Prostate gland (tissue), 2 donors: ENCODE measurements at regions not wholly inside any gene's neighbourhood (a gene's known extent, or its start where the extent isn't known, plus 50 kb on each side); places are given as distances from the start of the nearest gene placed in this dataset.

Experiments used
- DNase-seq: peaks from one replicate; pipeline ENCODE4 v3.0.0-alpha.2; 2019; ENCODE audit warnings: low spot score
- H3K27ac ChIP-seq, 2 donors: fragments of 200-600 bp; sonication (generic); 2 replicates each; pipeline ENCODE4 v1.5.1; 2017 to 2019
- H3K27me3 ChIP-seq: fragments of 200-600 bp; sonication (generic); replicated peaks from 2 replicates; pipeline ENCODE4 v1.5.1; 2019; ENCODE audit not compliant: insufficient read depth
- H3K36me3 ChIP-seq, 2 donors: fragments of 200-600 bp; sonication (generic); 1 replicate in 1 of 2; 2 replicates in 1 of 2; pipeline versions ENCODE4 v1.5.1 to v1.8.1; 2017 to 2019
- H3K4me1 ChIP-seq: fragments of 200-600 bp; sonication (generic); replicated peaks from 2 replicates; pipeline ENCODE4 v1.5.1; 2019
- H3K4me3 ChIP-seq, 2 donors: fragments of 200-600 bp; sonication (generic); 2 replicates each; pipeline ENCODE4 v1.5.1; 2017 to 2019
- H3K9me3 ChIP-seq: fragments of 200-600 bp; sonication (generic); 2 replicates; pipeline ENCODE4 v1.5.1; 2017
- POLR2A ChIP-seq: fragments of 450-650 bp; IDR thresholded peaks from one replicate; pipeline ENCODE4 v1.6.1; 2016; ENCODE audit warnings: antibody characterized with exemption, mild to moderate bottlenecking
- POLR2AphosphoS5 ChIP-seq: sonication (generic); formaldehyde crosslinking; IDR thresholded peaks from one replicate; pipeline ENCODE4 v1.6.1; 2017; ENCODE audit warnings: antibody characterized with exemption
- WGBS: methylation state at CpG from one replicate; pipeline ENCODE4 v1.1.5; 2018; 5-methylcytosine and 5-hydroxymethylcytosine counted together
- intact Hi-C: fragments of 100-400 bp; cut with DNase I; formaldehyde crosslinking; loops from one replicate; pipeline ENCODE4 v1.14.2; 2022
- TF ChIP-seq, protein P1 (sequence below), 4 experiments: fragments of 200-600 bp in 2 of 4; fragments of 450-650 bp in 2 of 4; sonication (generic) in 2 of 4; IDR thresholded peaks; 1 replicate in 3 of 4; 2 replicates in 1 of 4; pipeline ENCODE4 v1.5.1; 2016 to 2019; ENCODE audit warnings: antibody characterized with exemption in 4 of 4, mild to moderate bottlenecking in 2 of 4, moderate library complexity in 2 of 4

DNA sequence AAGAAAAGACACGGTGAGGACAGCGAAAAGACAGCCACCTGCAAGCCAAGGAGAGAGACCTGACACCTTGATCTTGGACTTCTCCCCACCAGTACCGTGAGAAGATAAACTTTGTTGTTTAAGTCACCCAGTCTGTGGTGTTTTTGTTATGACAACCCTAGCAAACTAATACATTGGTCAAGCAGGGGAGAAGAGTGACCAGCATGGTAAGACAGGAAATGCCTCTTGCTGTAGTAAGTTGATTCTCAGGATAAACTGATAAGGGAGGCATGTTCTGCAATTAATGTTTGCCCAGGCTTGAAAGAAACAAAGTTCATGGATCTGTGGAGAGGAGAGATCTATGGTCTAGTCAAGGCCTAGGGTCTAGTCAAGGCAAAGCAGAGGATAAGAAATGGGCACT, 801.2 kb downstream of the MAT2B start:
- H3K36me3 ChIP-seq, result no peaks in the 10 kb centered on the region
- no peak for DNase-seq
- H3K4me3 ChIP-seq, result no peak overlapping the region
- intact Hi-C loops, result no loop called here
- TF ChIP-seq POLR2AphosphoS5, result no peak
- TF ChIP-seq POLR2A, result no peak
- TF ChIP-seq, protein P1, sequence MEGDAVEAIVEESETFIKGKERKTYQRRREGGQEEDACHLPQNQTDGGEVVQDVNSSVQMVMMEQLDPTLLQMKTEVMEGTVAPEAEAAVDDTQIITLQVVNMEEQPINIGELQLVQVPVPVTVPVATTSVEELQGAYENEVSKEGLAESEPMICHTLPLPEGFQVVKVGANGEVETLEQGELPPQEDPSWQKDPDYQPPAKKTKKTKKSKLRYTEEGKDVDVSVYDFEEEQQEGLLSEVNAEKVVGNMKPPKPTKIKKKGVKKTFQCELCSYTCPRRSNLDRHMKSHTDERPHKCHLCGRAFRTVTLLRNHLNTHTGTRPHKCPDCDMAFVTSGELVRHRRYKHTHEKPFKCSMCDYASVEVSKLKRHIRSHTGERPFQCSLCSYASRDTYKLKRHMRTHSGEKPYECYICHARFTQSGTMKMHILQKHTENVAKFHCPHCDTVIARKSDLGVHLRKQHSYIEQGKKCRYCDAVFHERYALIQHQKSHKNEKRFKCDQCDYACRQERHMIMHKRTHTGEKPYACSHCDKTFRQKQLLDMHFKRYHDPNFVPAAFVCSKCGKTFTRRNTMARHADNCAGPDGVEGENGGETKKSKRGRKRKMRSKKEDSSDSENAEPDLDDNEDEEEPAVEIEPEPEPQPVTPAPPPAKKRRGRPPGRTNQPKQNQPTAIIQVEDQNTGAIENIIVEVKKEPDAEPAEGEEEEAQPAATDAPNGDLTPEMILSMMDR (IDR thresholded peaks at IDR 0.05), result no peak
- 91% methylated on average over 3 of the region's 3 CpGs for WGBS
- no peaks in the 10 kb centered on the region for H3K9me3 ChIP-seq
- H3K4me1 ChIP-seq, result no peaks in the 10 kb centered on the region
- no peak overlapping the region for H3K27ac ChIP-seq
- no peaks in the 10 kb centered on the region for H3K27me3 ChIP-seq

DNA sequence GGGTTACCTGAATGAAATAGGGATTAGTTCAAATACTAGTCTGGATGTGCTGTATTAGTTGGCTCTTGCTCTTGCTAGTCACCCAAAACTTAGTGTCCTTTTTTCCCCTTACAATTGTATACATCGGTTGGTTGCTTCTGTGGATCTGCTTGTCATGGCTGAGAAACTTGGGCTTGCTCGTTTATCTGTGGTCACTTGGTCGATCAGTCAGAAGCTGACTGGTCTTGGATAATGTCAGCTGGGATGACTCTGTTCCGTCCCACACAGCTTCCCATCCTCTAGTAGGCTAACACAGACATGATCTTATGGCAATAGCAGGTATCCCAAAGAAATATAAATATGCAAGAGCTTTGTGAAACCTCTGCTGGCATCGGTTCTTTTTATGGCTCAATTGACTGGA, 807.4 kb downstream of the MAT2B start:
- intact Hi-C loops, result no loop called here
- Histone ChIP-seq H3K9me3 (no peaks in the 10 kb centered on the region), H3K4me3 (no peak overlapping the region), H3K27me3 (no peaks in the 10 kb centered on the region), H3K4me1 (no peaks in the 10 kb centered on the region), H3K27ac (no peak overlapping the region), H3K36me3 (no peaks in the 10 kb centered on the region)
- 83% methylated on average over 5 of the region's 5 CpGs for WGBS
- DNase-seq, result no peak
- TF ChIP-seq POLR2A, result no peak

DNA sequence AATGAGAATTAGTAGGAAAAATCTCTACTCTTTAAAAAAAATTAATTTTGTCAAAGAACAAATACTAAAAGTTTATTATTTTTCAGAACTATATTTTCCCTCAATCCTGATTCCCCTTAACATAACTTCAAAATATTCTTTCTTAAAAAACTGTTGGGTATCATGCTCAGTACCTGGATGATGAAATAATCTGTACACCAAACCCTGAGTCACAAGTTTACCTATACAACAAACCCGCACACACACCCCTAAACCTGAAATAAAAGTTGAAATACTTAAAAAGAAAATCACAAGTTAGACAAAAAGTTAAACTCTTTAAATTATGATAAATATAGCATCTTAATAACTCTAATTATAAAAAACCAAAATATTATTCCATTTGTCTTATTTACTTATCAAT, 812.3 kb downstream of the MAT2B start:
- Histone ChIP-seq H3K4me1 (no peaks in the 10 kb centered on the region), H3K4me3 (no peak overlapping the region), H3K27ac (no peak overlapping the region), H3K27me3 (no peaks in the 10 kb centered on the region), H3K9me3 (no peaks in the 10 kb centered on the region), H3K36me3 (no peaks in the 10 kb centered on the region)
- intact Hi-C loops, result no loop called here
- 91% methylated on average over 1 of the region's 1 CpG for WGBS
- DNase-seq, result no peak
- TF ChIP-seq POLR2AphosphoS5 (no peak), POLR2A (no peak)
- TF ChIP-seq, protein P1 (IDR thresholded peaks at IDR 0.05), result no peak

DNA sequence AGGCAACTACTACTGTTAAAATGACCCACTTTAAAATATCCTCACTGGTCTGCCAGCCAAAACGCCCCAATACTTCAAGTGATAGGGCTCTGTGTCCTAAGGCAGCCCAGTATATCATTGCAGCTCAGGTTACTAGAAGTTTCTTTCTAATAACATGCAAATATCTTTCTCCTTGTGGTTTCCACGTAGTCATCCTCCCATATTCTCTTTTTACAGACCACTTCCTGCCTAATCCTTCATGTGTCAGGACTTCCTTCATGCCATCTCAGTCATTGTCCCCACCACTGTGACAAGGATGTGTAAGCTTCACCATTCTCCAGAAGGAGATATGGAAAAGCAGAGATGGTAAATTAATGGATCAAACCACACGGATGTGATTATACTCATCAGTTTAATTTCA, 813.7 kb downstream of the MAT2B start:
- intact Hi-C loops, result no loop called here
- WGBS, result 76% methylated on average over 3 of the region's 3 CpGs
- no peak for TF ChIP-seq POLR2AphosphoS5
- no peak for TF ChIP-seq POLR2A
- TF ChIP-seq, protein P1 (IDR thresholded peaks at IDR 0.05), result no peak

DNA sequence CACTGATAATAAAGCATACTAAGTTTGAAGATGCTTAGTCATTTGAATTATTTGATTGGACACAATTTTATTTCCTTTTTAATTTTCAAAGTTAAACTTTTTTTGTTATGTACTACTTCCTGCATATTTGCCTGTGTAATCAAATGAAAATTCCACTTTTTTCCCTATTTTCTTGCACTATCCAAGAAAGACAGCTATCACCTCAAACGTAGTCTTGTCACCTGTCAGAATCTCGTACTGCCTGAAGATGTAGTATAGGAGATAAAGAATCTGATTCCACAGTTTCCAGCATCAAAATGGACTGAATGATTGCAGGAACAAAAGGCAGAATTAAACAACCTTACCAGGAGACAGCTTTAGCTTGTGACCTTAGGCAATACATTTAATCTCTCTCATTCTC, 818.8 kb downstream of the MAT2B start:
- Histone ChIP-seq H3K4me1 (no peaks in the 10 kb centered on the region), H3K4me3 (no peak overlapping the region), H3K36me3 (no peaks in the 10 kb centered on the region), H3K9me3 (no peaks in the 10 kb centered on the region), H3K27ac (no peak overlapping the region), H3K27me3 (no peaks in the 10 kb centered on the region)
- TF ChIP-seq, protein P1 (IDR thresholded peaks at IDR 0.05), result no peak
- TF ChIP-seq POLR2A (no peak), POLR2AphosphoS5 (no peak)
- no peak for DNase-seq
- intact Hi-C loops, result no loop called here
- WGBS, result 51% methylated on average over 2 of the region's 2 CpGs

More for the DNA sequence above, 813.7 kb downstream of the MAT2B start:
- no peak overlapping the region for H3K27ac ChIP-seq
- DNase-seq, result no peak
- no peaks in the 10 kb centered on the region for H3K27me3 ChIP-seq
- no peaks in the 10 kb centered on the region for H3K9me3 ChIP-seq
- H3K4me3 ChIP-seq, result no peak overlapping the region
- H3K36me3 ChIP-seq, result no peaks in the 10 kb centered on the region
- no peaks in the 10 kb centered on the region for H3K4me1 ChIP-seq
